Fibroblast of villous mesenchyme (primary cell): ENCODE measurements at regions not wholly inside any gene's neighbourhood (a gene's known extent, or its start where the extent isn't known, plus 50 kb on each side); places are given as distances from the start of the nearest gene placed in this dataset.

Experiments
- DNase-seq: peaks from one replicate; pipeline ENCODE4 v3.0.0-alpha.2; 2010; ENCODE audit warnings: low read depth
- H3K4me3 ChIP-seq: 2 replicates; pipeline ENCODE4 v1.5.1; 2011; ENCODE audit warnings: low read depth, mild to moderate bottlenecking, low read length
- CTCF ChIP-seq: IDR thresholded peaks from 2 replicates; pipeline ENCODE4 v1.5.1; 2012; ENCODE audit warnings: low read depth, mild to moderate bottlenecking, low read length; ENCODE audit not compliant: insufficient read depth

GRCh38 chr2:217061916-217062505, 202.1 kb upstream of the TNP1 start:
- DNase-seq = no peak
- H3K4me3 ChIP-seq = no peak overlapping the region
- TF ChIP-seq CTCF = no peak

- DNase-seq = no peak
- H3K4me3 ChIP-seq = no peak overlapping the region
Measured at GRCh38 chr2:217060951-217061547, 201.2 kb upstream of the TNP1 start.

GRCh38 chr2:217060516-217060915, 200.7 kb upstream of the TNP1 start:
- TF ChIP-seq CTCF = no peak
- no peak for DNase-seq
- H3K4me3 ChIP-seq = no peak overlapping the region

More at GRCh38 chr2:217060951-217061547, 201.2 kb upstream of the TNP1 start:
- TF ChIP-seq CTCF = no peak

GRCh38 chr2:217058791-217059755, 199.2 kb upstream of the TNP1 start:
- no peak for DNase-seq
- TF ChIP-seq CTCF = no peak
- H3K4me3 ChIP-seq = no peak overlapping the region

GRCh38 chr2:217057773-217058172, 197.9 kb upstream of the TNP1 start:
- no peak for TF ChIP-seq CTCF
- no peak overlapping the region for H3K4me3 ChIP-seq
- no peak for DNase-seq

- no peak for TF ChIP-seq CTCF
- no peak for DNase-seq
Measured at GRCh38 chr2:217055624-217056023, 195.8 kb upstream of the TNP1 start.

More at GRCh38 chr2:217055624-217056023, 195.8 kb upstream of the TNP1 start:
- no peak overlapping the region for H3K4me3 ChIP-seq
